Stromal cell of bone marrow (primary cell): ENCODE measurements at regions not wholly inside any gene's neighbourhood (a gene's known extent, or its start where the extent isn't known, plus 50 kb on each side); places are given as distances from the start of the nearest gene placed in this dataset.

Source experiments
- DNase-seq: peaks from one replicate; pipeline ENCODE4 v3.0.0-alpha.2; 2012; ENCODE audit warnings: low read depth

- no peak for DNase-seq
These were observed 60.4 kb upstream of the HAO2 start for GRCh38 chr1:119308130-119308700.

DNA sequence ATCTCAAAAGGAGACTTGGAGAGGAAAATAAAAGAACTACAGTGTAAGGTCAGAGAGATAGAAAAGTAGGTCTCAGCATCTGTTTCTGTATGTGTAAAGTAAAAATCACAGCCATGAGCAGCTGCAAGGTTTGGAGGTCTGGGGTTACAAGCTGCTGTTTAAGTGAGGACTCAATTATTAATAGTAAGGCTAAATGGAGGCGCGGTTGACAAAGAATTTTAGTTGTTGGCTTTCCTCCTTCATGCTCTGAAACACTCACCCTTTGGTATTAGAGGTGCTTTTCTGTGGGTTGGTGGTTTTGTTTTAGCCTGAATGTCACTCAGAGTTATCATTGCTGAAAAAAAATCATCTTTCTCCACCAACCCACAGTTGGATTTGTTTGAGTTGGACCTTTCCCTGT, 59.8 kb upstream of the HAO2 start:
- DNase-seq, result no peak

GRCh38 chr1:119310301-119310700, 58.3 kb upstream of the HAO2 start:
- no peak for DNase-seq

- no peak for DNase-seq
These were observed 56.1 kb upstream of the HAO2 start for GRCh38 chr1:119312500-119312899.

DNA sequence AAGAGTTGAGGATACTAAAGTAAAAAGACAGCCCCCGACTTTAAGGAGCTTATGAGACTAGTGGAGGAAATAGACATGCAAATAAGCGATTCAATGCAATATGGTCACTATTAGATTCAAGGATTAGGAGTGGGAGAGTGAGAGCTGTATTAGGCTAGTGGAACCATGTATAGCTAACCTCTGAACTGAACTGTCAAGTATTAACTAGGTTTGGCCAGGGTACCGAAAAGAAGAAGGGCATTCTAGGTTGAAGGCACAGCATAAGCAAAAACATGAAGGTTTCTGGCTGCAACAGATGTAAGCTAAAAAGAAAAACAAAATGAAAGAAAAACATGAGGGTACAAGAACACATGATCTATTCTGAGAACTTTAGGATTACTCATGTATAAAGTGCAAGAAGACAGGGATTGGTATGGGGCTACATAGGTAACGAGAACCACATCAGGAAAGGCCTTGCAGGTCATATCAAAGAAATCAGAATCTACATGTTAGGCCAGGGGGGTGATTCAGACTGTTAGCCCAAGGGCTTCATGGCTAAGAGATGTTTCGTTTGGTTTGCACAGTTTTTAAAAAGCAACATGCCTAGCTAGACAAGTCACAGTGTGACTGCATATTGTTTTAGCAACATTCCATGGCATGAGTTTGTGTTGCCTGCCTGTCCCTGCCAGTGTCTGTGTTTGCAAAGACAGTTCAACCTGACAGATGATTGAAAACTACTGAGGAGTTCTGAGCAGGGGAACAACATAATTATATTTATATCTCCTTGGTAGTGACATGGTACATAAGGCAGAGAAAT, 54.4 kb upstream of the HAO2 start:
- DNase-seq, result no peak

- DNase-seq, result no peak
These were observed 51.6 kb upstream of the HAO2 start for GRCh38 chr1:119316870-119317416.

DNA sequence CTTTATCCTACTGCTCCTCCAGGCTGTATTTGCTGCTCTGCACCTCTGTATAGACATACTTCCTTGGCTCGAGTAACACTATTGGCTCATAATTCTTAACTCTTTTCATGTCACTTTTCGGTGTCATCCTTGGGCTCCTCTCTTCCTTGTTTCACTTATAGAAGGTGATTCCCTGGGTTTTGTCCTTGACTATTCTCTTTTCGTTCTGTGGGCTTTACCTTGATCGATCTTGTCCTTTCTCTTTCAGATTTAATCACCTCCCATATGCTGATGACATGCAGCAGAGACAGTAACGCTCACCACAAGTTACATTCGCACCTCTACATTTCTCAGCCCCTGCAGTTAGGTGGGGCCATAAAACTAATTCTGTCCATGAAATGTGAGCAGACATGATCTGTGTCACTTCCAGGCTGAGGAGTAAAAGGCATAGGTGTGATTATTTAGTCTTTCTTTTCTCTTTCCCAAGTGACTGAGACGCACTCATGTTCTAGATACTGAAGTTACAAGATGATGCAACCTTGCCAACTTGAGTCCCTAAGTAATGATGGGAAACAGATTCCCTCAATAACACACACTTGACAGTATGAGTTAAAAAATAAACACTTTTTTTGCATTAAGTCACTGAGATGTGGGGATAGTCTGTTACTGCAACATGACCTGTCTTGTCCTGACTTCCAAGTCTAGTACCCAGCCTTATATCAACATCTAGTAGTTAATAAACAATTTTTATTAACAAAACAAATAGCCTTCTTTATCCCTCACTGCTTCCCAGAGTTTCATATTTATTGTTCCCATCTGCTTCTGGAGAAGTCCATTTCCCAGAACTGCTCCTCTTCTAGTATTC, 49.9 kb upstream of the HAO2 start:
- DNase-seq, result no peak
